ENCODE measurements at regions not wholly inside any gene's neighbourhood (a gene's known extent, or its start where the extent isn't known, plus 50 kb on each side); places are given as distances from the start of the nearest gene placed in this dataset.
"Not testable (repeated sequence)": the region's sequence is repeated elsewhere in the genome, so short reads cannot be mapped to it uniquely, and the experiment has no call there.

- DNase-seq, result no peak
Observed at GRCh38 chr6:40671001-40671693, 84.0 kb upstream of the LRFN2 start.

- DNase-seq, result no peak
Observed at GRCh38 chr6:40669343-40669742, 82.2 kb upstream of the LRFN2 start.

GRCh38 chr6:40668203-40668602 is 81.0 kb upstream of the LRFN2 start:
- DNase-seq, result no peak

GRCh38 chr6:40666530-40666929 is 79.4 kb upstream of the LRFN2 start:
- no peak for DNase-seq

- no peak for DNase-seq
Observed at GRCh38 chr6:40661726-40662125, 74.6 kb upstream of the LRFN2 start.

- DNase-seq, result not testable (repeated sequence)
Observed at GRCh38 chr6:40656772-40657171, 69.6 kb upstream of the LRFN2 start.

GRCh38 chr6:40654828-40655227 is 67.7 kb upstream of the LRFN2 start:
- DNase-seq, result no peak

- DNase-seq, result no peak
Observed at GRCh38 chr6:40645043-40645442, 57.9 kb upstream of the LRFN2 start.

- no peak for DNase-seq
Observed at GRCh38 chr6:40642837-40643236, 55.7 kb upstream of the LRFN2 start.

- no peak for DNase-seq
Observed at GRCh38 chr6:40642190-40642589, 55.0 kb upstream of the LRFN2 start.

- DNase-seq, result peak in 4 of 6 experiments; percentile 5 to 41 (median 10)
Observed at GRCh38 chr6:40640599-40641227, 53.5 kb upstream of the LRFN2 start.
